H9 (cell line): ENCODE measurements at regions not wholly inside any gene's neighbourhood (a gene's known extent, or its start where the extent isn't known, plus 50 kb on each side); places are given as distances from the start of the nearest gene placed in this dataset.

Experiments used
- DNase-seq: peaks from one replicate; pipeline ENCODE4 v3.0.0-alpha.2; 2017
- H2AFZ ChIP-seq: one replicate; pipeline ENCODE4 v1.6.1; 2013; ENCODE audit warnings: mild to moderate bottlenecking, low read length, control low read depth, moderate library complexity
- H2AK5ac ChIP-seq: 2 replicates; pipeline ENCODE4 v1.6.1; 2013; ENCODE audit warnings: low read length, control low read depth, mixed read lengths; ENCODE audit not compliant: insufficient read length
- H2BK120ac ChIP-seq: one replicate; pipeline ENCODE4 v1.6.1; 2013; ENCODE audit warnings: low read depth, mild to moderate bottlenecking, low read length, control low read depth, inconsistent platforms; ENCODE audit not compliant: poor library complexity, severe bottlenecking
- H2BK12ac ChIP-seq: 2 replicates; pipeline ENCODE4 v1.6.1; 2013; ENCODE audit warnings: low read length, control low read depth, mixed read lengths, low read depth; ENCODE audit not compliant: insufficient read length
- H2BK15ac ChIP-seq: 2 replicates; pipeline ENCODE4 v1.6.1; 2013; ENCODE audit warnings: low read depth, low read length, control low read depth
- H2BK20ac ChIP-seq: one replicate; pipeline ENCODE4 v1.6.1; 2013; ENCODE audit warnings: low read depth, mild to moderate bottlenecking, low read length, control low read depth, inconsistent platforms; ENCODE audit not compliant: poor library complexity, severe bottlenecking
- H2BK5ac ChIP-seq: 2 replicates; pipeline ENCODE4 v1.6.1; 2013; ENCODE audit warnings: low read length, control low read depth, mixed read lengths; ENCODE audit not compliant: insufficient read length
- H3K14ac ChIP-seq: 2 replicates; pipeline ENCODE4 v1.6.1; 2013; ENCODE audit warnings: low read length, control low read depth; ENCODE audit not compliant: insufficient read depth
- H3K18ac ChIP-seq: 2 replicates; pipeline ENCODE4 v1.6.1; 2013; ENCODE audit warnings: low read depth, mild to moderate bottlenecking, mixed read lengths, low read length, control low read depth; ENCODE audit not compliant: insufficient read length
- H3K23ac ChIP-seq: 2 replicates; pipeline ENCODE4 v1.6.1; 2013; ENCODE audit warnings: low read length, control low read depth, mixed read lengths, low read depth; ENCODE audit not compliant: insufficient read length
- H3K23me2 ChIP-seq: 2 replicates; pipeline ENCODE4 v1.6.1; 2013; ENCODE audit warnings: low read depth, mild to moderate bottlenecking, mixed read lengths, low read length, control low read depth; ENCODE audit not compliant: insufficient read length, poor library complexity, severe bottlenecking
- H3K27ac ChIP-seq: 2 replicates; pipeline ENCODE4 v1.5.1; 2013; ENCODE audit warnings: low read length, control low read depth, mixed read lengths, low read depth; ENCODE audit not compliant: insufficient read length
- H3K27me3 ChIP-seq: 2 replicates; pipeline ENCODE4 v1.6.1; 2013; ENCODE audit warnings: low read length, control low read depth, inconsistent platforms; ENCODE audit not compliant: insufficient read depth
- H3K4ac ChIP-seq: 2 replicates; pipeline ENCODE4 v1.6.1; 2013; ENCODE audit warnings: low read depth, mild to moderate bottlenecking, control low read depth, inconsistent platforms, low read length, moderate library complexity
- H3K4me1 ChIP-seq: 2 replicates; pipeline ENCODE4 v1.6.1; 2013; ENCODE audit warnings: low read length, control low read depth, inconsistent platforms; ENCODE audit not compliant: insufficient read depth
- H3K4me2 ChIP-seq: 2 replicates; pipeline ENCODE4 v1.6.1; 2013; ENCODE audit warnings: low read length, control low read depth, mixed read lengths; ENCODE audit not compliant: insufficient read length, insufficient read depth
- H3K56ac ChIP-seq: 2 replicates; pipeline ENCODE4 v1.6.1; 2013; ENCODE audit warnings: low read depth, mild to moderate bottlenecking, mixed read lengths, low read length, control low read depth; ENCODE audit not compliant: insufficient read length
- H3K79me1 ChIP-seq: 2 replicates; pipeline ENCODE4 v1.6.1; 2013; ENCODE audit warnings: low read depth, mild to moderate bottlenecking, moderate library complexity, low read length, control low read depth, inconsistent platforms; ENCODE audit not compliant: insufficient read depth, poor library complexity, severe bottlenecking
- H3K79me2 ChIP-seq: 2 replicates; pipeline ENCODE4 v1.6.1; 2013; ENCODE audit warnings: low read length, control low read depth, inconsistent platforms; ENCODE audit not compliant: insufficient read depth
- H3K9ac ChIP-seq: 2 replicates; pipeline ENCODE4 v1.6.1; 2013; ENCODE audit warnings: low read length, control low read depth, mixed read lengths; ENCODE audit not compliant: insufficient read length; ENCODE audit errors: extremely low read depth
- H3K9me3 ChIP-seq: one replicate; pipeline ENCODE4 v1.6.1; 2013; ENCODE audit warnings: low read depth, low read length, inconsistent platforms; ENCODE audit not compliant: control insufficient read depth
- H3T11ph ChIP-seq: one replicate; pipeline ENCODE4 v1.6.1; 2013; ENCODE audit warnings: mild to moderate bottlenecking, low read length, control low read depth, inconsistent platforms
- H4K20me1 ChIP-seq: one replicate; pipeline ENCODE4 v1.6.1; 2013; ENCODE audit not compliant: control insufficient read depth, insufficient read length, insufficient read depth
- H4K5ac ChIP-seq: 2 replicates; pipeline ENCODE4 v1.6.1; 2013; ENCODE audit warnings: low read depth, mild to moderate bottlenecking, mixed read lengths, low read length, control low read depth; ENCODE audit not compliant: insufficient read length
- H4K8ac ChIP-seq: replicated peaks from 2 replicates; pipeline ENCODE4 v1.6.1; 2013; ENCODE audit warnings: low read length, control low read depth, mixed read lengths, low read depth; ENCODE audit not compliant: insufficient read length
- H4K91ac ChIP-seq: 2 replicates; pipeline ENCODE4 v1.6.1; 2013; ENCODE audit warnings: low read depth, mild to moderate bottlenecking, moderate library complexity, mixed read lengths, low read length, control low read depth; ENCODE audit not compliant: insufficient read length
- H3K27ac Mint-ChIP-seq, 3 experiments: 2 replicates in 2 of 3; 3 replicates in 1 of 3; pipeline ENCODE4 v1.8.0; 2020 to 2021; ENCODE audit warnings: mixed read lengths in 3 of 3, mild to moderate bottlenecking in 1 of 3, moderate library complexity in 1 of 3
- H3K27me3 Mint-ChIP-seq: 2 replicates; pipeline ENCODE4 v1.8.0; 2021; ENCODE audit warnings: low read depth, mild to moderate bottlenecking, moderate library complexity, mixed read lengths
- H3K36me3 Mint-ChIP-seq, 3 experiments: 2 replicates in 2 of 3; 3 replicates in 1 of 3; pipeline ENCODE4 v1.8.0; 2020 to 2021; ENCODE audit warnings: low read depth in 3 of 3, mixed read lengths in 3 of 3; ENCODE audit not compliant: insufficient read depth in 1 of 3
- H3K4me1 Mint-ChIP-seq, 2 experiments: 2 replicates each; pipeline ENCODE4 v1.8.0; 2020; ENCODE audit warnings: mixed read lengths in 2 of 2
- H3K4me3 Mint-ChIP-seq, 2 experiments: 2 replicates in 1 of 2; 3 replicates in 1 of 2; pipeline ENCODE4 v1.8.0; 2020 to 2021; ENCODE audit warnings: mild to moderate bottlenecking in 2 of 2, mixed read lengths in 2 of 2, moderate library complexity in 1 of 2
- H3K9me3 Mint-ChIP-seq, 2 experiments: 2 replicates in 1 of 2; 3 replicates in 1 of 2; pipeline ENCODE4 v1.8.0; 2020; ENCODE audit warnings: mild to moderate bottlenecking in 2 of 2, mixed read lengths in 2 of 2, moderate library complexity in 1 of 2
- WGBS: extraction: QIAGEN DNeasy Blood & Tissue Kit; methylation state at CpG from one replicate; pipeline ENCODE4 v1.1.7; 2013; ENCODE audit warnings: missing lambda C conversion rate, low lambda C conversion rate, mixed read lengths; ENCODE audit not compliant: insufficient read length; ENCODE audit errors: extremely low coverage; 5-methylcytosine and 5-hydroxymethylcytosine counted together
- TF ChIP-seq, protein P1 (sequence below): fragments of 200-600 bp; sonication (generic); conservative IDR thresholded peaks from 3 replicates; pipeline ENCODE4 v1.8.0; 2021; ENCODE audit warnings: antibody characterized with exemption, mild to moderate bottlenecking

GRCh38 chr16:59651662-59652061 lies 917.5 kb upstream of the GOT2 start:
- Histone ChIP-seq H3K14ac (no peak overlapping the region), H3K27ac (no peak overlapping the region), H3K23me2 (no peaks in the 10 kb centered on the region), H2AFZ (no peak overlapping the region), H3K27me3 (no peaks in the 10 kb centered on the region), H3K4me1 (no peaks in the 10 kb centered on the region), H3K4ac (no peak overlapping the region), H4K5ac (no peak overlapping the region), H3K79me1 (no peaks in the 10 kb centered on the region), H3K9ac (no peak overlapping the region), H3K79me2 (no peaks in the 10 kb centered on the region; the same call in 1 of the 2 replicates), H3K18ac (no peak overlapping the region), H3T11ph (no peak overlapping the region), H2BK12ac (no peak overlapping the region), H2BK120ac (no peak overlapping the region), H2AK5ac (no peak overlapping the region), H3K56ac (no peak overlapping the region), H2BK5ac (no peak overlapping the region), H3K4me2 (no peak overlapping the region), H2BK20ac (no peak overlapping the region), H2BK15ac (no peak overlapping the region), H3K9me3 (no peaks in the 10 kb centered on the region), H4K8ac (no peak overlapping the region), H4K20me1 (no peaks in the 10 kb centered on the region), H4K91ac (no peak overlapping the region), H3K23ac (no peak overlapping the region)
- Mint-ChIP-seq H3K27me3 (no peaks in the 10 kb centered on the region), H3K9me3 (peaks cover 22 to 26% of the 10 kb centered on the region in 2 experiments), H3K27ac (peak overlapping the region in 1 of 3 experiments; percentile 90; a peak in 1 of 7 replicates), H3K4me3 (no peak overlapping the region), H3K36me3 (peaks cover 0 to 10% (median 4%) of the 10 kb centered on the region in 3 experiments; a peak in 4 of 7 replicates), H3K4me1 (no peaks in the 10 kb centered on the region)
- TF ChIP-seq, protein P1, sequence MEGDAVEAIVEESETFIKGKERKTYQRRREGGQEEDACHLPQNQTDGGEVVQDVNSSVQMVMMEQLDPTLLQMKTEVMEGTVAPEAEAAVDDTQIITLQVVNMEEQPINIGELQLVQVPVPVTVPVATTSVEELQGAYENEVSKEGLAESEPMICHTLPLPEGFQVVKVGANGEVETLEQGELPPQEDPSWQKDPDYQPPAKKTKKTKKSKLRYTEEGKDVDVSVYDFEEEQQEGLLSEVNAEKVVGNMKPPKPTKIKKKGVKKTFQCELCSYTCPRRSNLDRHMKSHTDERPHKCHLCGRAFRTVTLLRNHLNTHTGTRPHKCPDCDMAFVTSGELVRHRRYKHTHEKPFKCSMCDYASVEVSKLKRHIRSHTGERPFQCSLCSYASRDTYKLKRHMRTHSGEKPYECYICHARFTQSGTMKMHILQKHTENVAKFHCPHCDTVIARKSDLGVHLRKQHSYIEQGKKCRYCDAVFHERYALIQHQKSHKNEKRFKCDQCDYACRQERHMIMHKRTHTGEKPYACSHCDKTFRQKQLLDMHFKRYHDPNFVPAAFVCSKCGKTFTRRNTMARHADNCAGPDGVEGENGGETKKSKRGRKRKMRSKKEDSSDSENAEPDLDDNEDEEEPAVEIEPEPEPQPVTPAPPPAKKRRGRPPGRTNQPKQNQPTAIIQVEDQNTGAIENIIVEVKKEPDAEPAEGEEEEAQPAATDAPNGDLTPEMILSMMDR, result no peak
- no CpG with 5 or more reads among the region's 1 CpG for WGBS
- DNase-seq, result no peak
